GM19467 (cell line): ENCODE measurements at regions not wholly inside any gene's neighbourhood (a gene's known extent, or its start where the extent isn't known, plus 50 kb on each side); places are given as distances from the start of the nearest gene placed in this dataset.
A peak's percentile ranks its signal among the peaks of the same experiment; 100 is the strongest.
"Not testable (repeated sequence)": the region's sequence is repeated elsewhere in the genome, so short reads cannot be mapped to it uniquely, and the experiment has no call there.

Source experiments
- ATAC-seq: cut with Tn5 transposase; IDR thresholded peaks from one replicate; pipeline ENCODE4 v1.9.1; 2021; ENCODE audit warnings: mild to moderate bottlenecking, moderate library complexity; ENCODE audit not compliant: unreplicated experiment

GRCh38 chr3:102032491-102033383 is 183.4 kb downstream of the NFKBIZ start:
- ATAC-seq, result no peak

- no peak for ATAC-seq
Measured at GRCh38 chr3:102034639-102035451, 185.5 kb downstream of the NFKBIZ start.

- peak; percentile 49 for ATAC-seq
Measured at GRCh38 chr3:102036017-102036416, 186.7 kb downstream of the NFKBIZ start.

- ATAC-seq, result no peak
Measured at GRCh38 chr3:102036472-102036871, 187.2 kb downstream of the NFKBIZ start.

- ATAC-seq, result no peak
Measured at GRCh38 chr3:102037209-102037608, 187.9 kb downstream of the NFKBIZ start.

- ATAC-seq, result no peak
Measured at GRCh38 chr3:102037791-102038190, 188.5 kb downstream of the NFKBIZ start.

- peak; percentile 87 for ATAC-seq
Measured at GRCh38 chr3:102038477-102039142, 189.3 kb downstream of the NFKBIZ start.

- ATAC-seq, result not testable (repeated sequence)
Measured at GRCh38 chr3:102040144-102040543, 190.8 kb downstream of the NFKBIZ start.

GRCh38 chr3:102053375-102053989 is 204.2 kb downstream of the NFKBIZ start:
- no peak for ATAC-seq

GRCh38 chr3:102054543-102055080 is 205.3 kb downstream of the NFKBIZ start:
- ATAC-seq, result no peak

GRCh38 chr3:102057781-102058421 is 208.6 kb downstream of the NFKBIZ start:
- ATAC-seq, result peak; percentile 79

- peak; percentile 65 for ATAC-seq
Measured at GRCh38 chr3:102059145-102059943, 210.0 kb downstream of the NFKBIZ start.

- ATAC-seq, result no peak
Measured at GRCh38 chr3:102060814-102061213, 211.5 kb downstream of the NFKBIZ start.

GRCh38 chr3:102063572-102063971 is 214.3 kb downstream of the NFKBIZ start:
- no peak for ATAC-seq

- no peak for ATAC-seq
Measured at GRCh38 chr3:102066470-102066869, 217.2 kb downstream of the NFKBIZ start.

- no peak for ATAC-seq
Measured at GRCh38 chr3:102068327-102068726, 219.0 kb downstream of the NFKBIZ start.

- ATAC-seq, result no peak
Measured at GRCh38 chr3:102068736-102069135, 219.4 kb downstream of the NFKBIZ start.

GRCh38 chr3:102069211-102069662 is 219.9 kb downstream of the NFKBIZ start:
- ATAC-seq, result no peak

- no peak for ATAC-seq
Measured at GRCh38 chr3:102074946-102075345, 225.6 kb downstream of the NFKBIZ start.
